ENCODE measurements at regions not wholly inside any gene's neighbourhood (a gene's known extent, or its start where the extent isn't known, plus 50 kb on each side); places are given as distances from the start of the nearest gene placed in this dataset.

DNA sequence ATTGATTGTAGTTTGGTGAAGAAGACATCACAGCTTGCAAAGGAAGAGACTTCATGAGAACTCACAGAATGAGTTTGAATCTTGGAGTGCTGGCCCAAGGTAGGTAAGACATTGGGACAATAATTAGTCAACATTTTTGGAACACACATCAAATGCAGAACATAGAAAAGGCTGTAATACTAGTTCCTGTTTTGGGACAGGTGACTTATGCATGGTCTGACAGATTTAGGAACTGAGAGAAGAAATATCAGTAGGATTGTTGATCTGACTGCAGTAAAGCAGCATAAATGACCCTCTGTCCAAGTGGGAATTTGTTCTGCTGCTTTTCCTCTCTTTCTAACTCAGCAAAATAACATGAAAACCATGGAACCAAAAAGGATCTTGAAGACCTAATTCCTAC, 102.3 kb upstream of the MAP3K7 start:
- Histone ChIP-seq H3K4me1 (ENCODE audit: insufficient read depth) (no peaks in the 10 kb centered on the region), H2AFZ (no peak overlapping the region), H3K27me3 (peaks cover 3% of the 10 kb centered on the region), H3K79me2 (no peaks in the 10 kb centered on the region), H3K4me2 (no peak overlapping the region), H4K20me1 (ENCODE audit: insufficient read depth, poor library complexity, severe bottlenecking) (no peaks in the 10 kb centered on the region), H3K27ac (no peak overlapping the region), H3K4me3 (no peak overlapping the region), H3K9me3 (ENCODE audit: low read depth) (no peaks in the 10 kb centered on the region), H3K9me2 (replicated peaks; ENCODE audit: insufficient read depth) (no peaks in the 10 kb centered on the region), H3K36me3 (replicated peaks; ENCODE audit: insufficient read depth, low read depth) (no peaks in the 10 kb centered on the region)
- TF ChIP-seq EZH2phosphoT487 (IDR thresholded peaks at IDR 0.05; ENCODE audit: low read depth, severe bottlenecking, unreplicated experiment) (no peak), EZH2 (IDR thresholded peaks at IDR 0.05; ENCODE audit: borderline replicate concordance) (no peak)
- TF ChIP-seq, protein P1, sequence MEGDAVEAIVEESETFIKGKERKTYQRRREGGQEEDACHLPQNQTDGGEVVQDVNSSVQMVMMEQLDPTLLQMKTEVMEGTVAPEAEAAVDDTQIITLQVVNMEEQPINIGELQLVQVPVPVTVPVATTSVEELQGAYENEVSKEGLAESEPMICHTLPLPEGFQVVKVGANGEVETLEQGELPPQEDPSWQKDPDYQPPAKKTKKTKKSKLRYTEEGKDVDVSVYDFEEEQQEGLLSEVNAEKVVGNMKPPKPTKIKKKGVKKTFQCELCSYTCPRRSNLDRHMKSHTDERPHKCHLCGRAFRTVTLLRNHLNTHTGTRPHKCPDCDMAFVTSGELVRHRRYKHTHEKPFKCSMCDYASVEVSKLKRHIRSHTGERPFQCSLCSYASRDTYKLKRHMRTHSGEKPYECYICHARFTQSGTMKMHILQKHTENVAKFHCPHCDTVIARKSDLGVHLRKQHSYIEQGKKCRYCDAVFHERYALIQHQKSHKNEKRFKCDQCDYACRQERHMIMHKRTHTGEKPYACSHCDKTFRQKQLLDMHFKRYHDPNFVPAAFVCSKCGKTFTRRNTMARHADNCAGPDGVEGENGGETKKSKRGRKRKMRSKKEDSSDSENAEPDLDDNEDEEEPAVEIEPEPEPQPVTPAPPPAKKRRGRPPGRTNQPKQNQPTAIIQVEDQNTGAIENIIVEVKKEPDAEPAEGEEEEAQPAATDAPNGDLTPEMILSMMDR (IDR thresholded peaks at IDR 0.05; ENCODE audit: poor library complexity) = no peak
- no peak for DNase-seq (ENCODE audit: low spot score)

DNA sequence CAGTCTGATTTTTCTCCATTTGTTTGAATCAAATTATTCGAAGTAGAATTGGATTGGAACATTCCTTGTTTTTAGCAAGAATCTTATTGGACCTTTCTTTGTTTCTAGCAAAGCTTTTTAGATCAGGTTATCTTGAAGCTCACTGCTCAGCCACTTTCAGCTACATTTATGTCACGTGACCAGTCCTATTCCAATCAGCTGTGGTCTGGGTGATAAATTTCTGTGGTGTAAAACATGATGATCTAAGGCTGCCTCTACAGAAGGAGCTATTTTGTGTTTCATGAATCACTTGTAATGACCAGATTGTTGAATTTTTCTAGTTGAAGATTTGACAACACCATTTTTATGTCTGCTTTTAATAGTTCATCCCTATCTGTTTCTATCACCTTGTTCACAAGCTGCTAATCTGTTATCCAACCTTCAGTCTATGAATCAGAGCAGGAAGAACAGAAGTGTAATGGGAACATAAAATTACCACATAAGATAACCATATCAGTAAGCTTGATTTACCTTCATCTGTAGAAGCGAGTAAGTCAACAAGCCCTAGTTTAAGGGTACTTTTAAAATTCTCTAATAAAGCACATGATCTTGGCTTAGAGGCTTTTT, 101.0 kb upstream of the MAP3K7 start:
- Histone ChIP-seq H3K4me3 (no peak overlapping the region), H3K27ac (no peak overlapping the region), H3K9me3 (ENCODE audit: low read depth) (no peaks in the 10 kb centered on the region), H3K4me2 (no peak overlapping the region), H3K9me2 (replicated peaks; ENCODE audit: insufficient read depth) (no peaks in the 10 kb centered on the region), H3K27me3 (peaks cover 3% of the 10 kb centered on the region), H3K36me3 (replicated peaks; ENCODE audit: insufficient read depth, low read depth) (no peaks in the 10 kb centered on the region), H4K20me1 (ENCODE audit: insufficient read depth, poor library complexity, severe bottlenecking) (no peaks in the 10 kb centered on the region), H3K4me1 (ENCODE audit: insufficient read depth) (no peaks in the 10 kb centered on the region), H2AFZ (no peak overlapping the region), H3K79me2 (no peaks in the 10 kb centered on the region)
- TF ChIP-seq EZH2 (IDR thresholded peaks at IDR 0.05; ENCODE audit: borderline replicate concordance) (no peak), EZH2phosphoT487 (IDR thresholded peaks at IDR 0.05; ENCODE audit: low read depth, severe bottlenecking, unreplicated experiment) (no peak)
- TF ChIP-seq, protein P1 (IDR thresholded peaks at IDR 0.05; ENCODE audit: poor library complexity) = no peak
- 79% methylated on average over 3 of the region's 3 CpGs for WGBS (ENCODE audit: low lambda C conversion rate, missing lambda C conversion rate)
- no peak for DNase-seq (ENCODE audit: low spot score)

DNA sequence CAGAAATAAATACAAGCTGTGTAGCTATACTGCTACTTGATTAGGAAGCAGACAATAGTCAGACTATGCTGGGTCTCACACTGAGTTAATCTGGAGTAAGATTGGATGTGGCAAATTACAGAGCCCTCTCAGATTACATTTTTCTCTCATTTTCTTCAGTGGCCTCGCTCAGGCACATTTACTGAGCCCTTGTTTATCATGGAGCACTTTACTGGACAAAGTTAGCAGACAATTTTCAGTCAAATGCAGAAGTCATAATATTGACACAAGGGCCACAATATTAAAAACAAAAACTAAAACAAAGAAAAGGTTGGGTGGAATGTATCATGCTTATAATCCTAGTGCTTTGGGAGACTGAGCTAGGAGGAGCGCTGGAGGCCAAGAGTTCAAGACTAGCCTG, 95.0 kb upstream of the MAP3K7 start:
- Histone ChIP-seq H2AFZ (no peak overlapping the region), H3K4me2 (no peak overlapping the region), H3K9me3 (ENCODE audit: low read depth) (no peaks in the 10 kb centered on the region), H3K27ac (no peak overlapping the region), H3K4me3 (no peak overlapping the region), H3K9me2 (replicated peaks; ENCODE audit: insufficient read depth) (no peaks in the 10 kb centered on the region), H3K27me3 (peaks cover 20% of the 10 kb centered on the region), H3K4me1 (ENCODE audit: insufficient read depth) (no peaks in the 10 kb centered on the region), H4K20me1 (ENCODE audit: insufficient read depth, poor library complexity, severe bottlenecking) (no peaks in the 10 kb centered on the region), H3K36me3 (replicated peaks; ENCODE audit: insufficient read depth, low read depth) (no peaks in the 10 kb centered on the region), H3K79me2 (no peaks in the 10 kb centered on the region)
- no peak for DNase-seq (ENCODE audit: low spot score)
- TF ChIP-seq EZH2 (IDR thresholded peaks at IDR 0.05; ENCODE audit: borderline replicate concordance) = no peak
- TF ChIP-seq, protein P1 (IDR thresholded peaks at IDR 0.05; ENCODE audit: poor library complexity) = no peak
- no peak for TF ChIP-seq EZH2phosphoT487 (IDR thresholded peaks at IDR 0.05; ENCODE audit: low read depth, severe bottlenecking, unreplicated experiment)
- 58% methylated on average over 2 of the region's 2 CpGs for WGBS (ENCODE audit: low lambda C conversion rate, missing lambda C conversion rate)

Data from hepatocyte (in vitro differentiated cells).